ENCODE measurements at regions not wholly inside any gene's neighbourhood (a gene's known extent, or its start where the extent isn't known, plus 50 kb on each side); places are given as distances from the start of the nearest gene placed in this dataset.
"Not testable (repeated sequence)": the region's sequence is repeated elsewhere in the genome, so short reads cannot be mapped to it uniquely, and the experiment has no call there.

GRCh38 chr3:139199421-139200010, 144.3 kb upstream of the MRPS22 start:
- no peak for DNase-seq (ENCODE audit: low spot score)

DNA sequence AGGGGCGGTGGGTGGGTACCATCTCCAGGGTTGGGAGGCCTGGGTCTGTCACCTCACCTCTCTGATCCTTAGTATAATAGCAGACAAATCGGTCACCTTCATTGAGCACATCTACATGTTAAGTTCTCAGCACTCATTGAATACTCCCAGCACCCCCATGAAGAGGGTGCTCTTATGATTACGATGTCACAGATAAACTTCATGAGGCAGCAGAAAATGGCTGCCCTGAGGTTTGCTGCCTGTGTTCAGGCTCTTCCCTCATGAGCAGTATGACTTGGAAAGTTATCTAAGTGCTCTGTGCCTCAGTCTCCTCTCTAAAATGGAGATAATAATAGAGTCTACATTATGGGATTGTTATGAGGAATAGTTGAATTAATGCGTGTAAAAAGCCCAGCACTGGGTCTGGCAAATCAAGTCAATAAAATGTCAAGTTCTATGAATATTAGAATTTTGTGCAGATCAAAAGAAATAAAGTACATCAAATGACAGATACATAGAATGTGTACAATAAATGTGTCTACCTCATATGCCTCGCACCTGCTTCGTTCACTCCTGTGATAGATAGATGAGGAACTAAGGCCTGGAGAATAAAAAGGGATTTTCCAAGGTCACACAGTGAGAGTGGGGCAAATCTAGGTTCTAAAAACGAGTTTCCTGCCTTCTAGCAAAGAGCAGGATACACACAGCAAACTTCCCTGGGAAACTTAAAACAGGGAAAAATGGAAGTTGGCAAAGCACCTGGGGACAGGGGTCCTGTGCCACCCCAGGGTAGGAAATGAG, 142.2 kb upstream of the MRPS22 start:
- no peak for DNase-seq (ENCODE audit: low spot score)

DNA sequence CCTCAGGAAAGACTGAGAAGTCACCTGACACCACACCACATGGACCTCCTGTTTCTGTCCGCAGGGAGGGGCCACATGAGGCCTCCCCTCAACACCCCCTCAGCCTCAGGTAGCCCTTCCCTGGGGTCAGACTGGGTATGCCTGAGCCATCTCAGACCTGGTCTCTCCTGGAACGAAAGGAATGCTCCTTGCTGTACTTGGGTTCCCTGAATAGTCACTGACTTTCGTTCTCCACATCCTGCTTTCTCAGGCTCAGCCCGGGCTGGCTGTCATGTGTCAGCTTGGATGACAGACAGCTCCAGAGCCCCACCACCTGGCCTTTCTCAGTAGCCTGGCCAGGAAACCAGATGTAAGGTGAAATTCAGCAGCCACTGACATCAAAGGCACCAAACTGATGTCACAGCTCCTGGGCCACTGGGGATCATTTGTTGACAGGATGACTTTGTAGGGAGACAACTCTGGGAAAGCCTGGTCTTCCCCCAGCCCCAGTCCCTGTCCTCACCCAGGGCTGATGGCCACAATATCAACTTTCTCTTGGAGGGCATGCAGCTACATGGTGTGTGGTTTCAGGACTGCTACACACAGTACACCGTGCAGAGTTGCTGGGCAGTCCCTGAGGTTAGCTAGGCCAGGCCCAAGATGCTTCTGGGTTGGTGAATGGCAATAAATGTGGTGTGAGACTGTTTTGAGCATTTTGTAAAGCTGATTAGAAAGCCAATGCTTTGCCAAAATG, 141.4 kb upstream of the MRPS22 start:
- DNase-seq (ENCODE audit: low spot score) = no peak

GRCh38 chr3:139202959-139203349, 140.9 kb upstream of the MRPS22 start:
- no peak for DNase-seq (ENCODE audit: low spot score)

DNA sequence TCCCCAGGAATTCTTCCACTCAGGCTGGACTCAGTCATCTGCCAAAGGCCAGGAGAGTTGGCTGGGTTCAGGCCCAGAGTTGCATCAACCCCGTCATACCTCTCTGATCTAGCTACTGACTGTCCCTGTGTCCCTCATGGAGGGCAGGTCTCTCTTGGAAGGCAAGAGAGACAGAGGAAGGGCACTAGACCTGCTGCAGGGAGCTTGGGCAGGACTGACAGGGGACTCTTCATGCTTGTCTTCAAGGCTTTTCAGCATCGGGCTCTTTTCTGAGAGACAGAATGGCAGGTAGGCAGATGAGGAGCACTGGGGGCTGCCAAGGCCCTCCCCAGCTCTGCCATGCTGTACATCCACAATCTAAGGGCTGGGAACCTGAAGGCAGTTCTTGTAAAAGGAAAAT, 140.1 kb upstream of the MRPS22 start:
- no peak for DNase-seq (ENCODE audit: low spot score)

GRCh38 chr3:139204728-139205127, 139.1 kb upstream of the MRPS22 start:
- DNase-seq (ENCODE audit: low spot score) = no peak

GRCh38 chr3:139213936-139214335, 129.9 kb upstream of the MRPS22 start:
- no peak for DNase-seq (ENCODE audit: low spot score)

DNA sequence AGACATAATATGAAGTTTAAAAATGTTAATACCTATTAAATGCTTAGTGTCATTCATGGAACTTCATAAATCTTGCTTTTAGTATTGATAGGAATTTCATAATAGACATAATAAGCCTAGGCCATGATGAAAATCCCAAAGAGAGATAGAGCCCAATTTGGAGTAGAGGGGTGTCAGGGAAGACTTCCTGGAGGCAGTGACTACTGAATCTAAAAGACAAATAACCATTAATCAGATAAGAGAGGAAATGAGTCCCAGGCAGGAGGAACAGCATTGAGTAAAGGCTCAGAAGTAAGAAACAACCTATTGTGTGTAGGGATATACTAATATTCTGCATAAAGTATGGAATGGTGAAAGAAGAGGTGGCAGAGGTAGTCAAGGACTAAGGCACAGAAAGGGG, 126.9 kb upstream of the MRPS22 start:
- DNase-seq (ENCODE audit: low spot score) = no peak

- DNase-seq (ENCODE audit: low spot score) = no peak
Observed at GRCh38 chr3:139217633-139218032, 126.2 kb upstream of the MRPS22 start.

DNA sequence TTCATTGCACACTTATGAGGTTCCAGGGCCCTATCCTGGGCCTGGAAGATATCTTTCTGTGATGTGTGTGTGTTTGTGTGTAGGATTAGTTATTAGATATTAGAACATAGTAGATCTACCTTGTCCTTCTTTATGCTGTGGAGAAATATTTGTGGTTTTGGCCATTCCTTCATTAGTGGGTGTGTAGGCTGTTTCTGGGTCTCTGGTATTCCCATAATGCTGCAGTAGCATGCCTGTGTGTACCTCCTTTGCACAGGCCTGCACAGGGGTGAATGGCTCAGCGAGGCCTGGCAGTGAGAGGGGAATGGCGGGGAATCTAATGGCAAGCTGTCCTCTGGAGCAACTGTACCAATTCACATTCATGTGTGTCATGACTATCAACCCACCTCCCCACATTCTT, 125.8 kb upstream of the MRPS22 start:
- no peak for DNase-seq (ENCODE audit: low spot score)

GRCh38 chr3:139219463-139219862, 124.4 kb upstream of the MRPS22 start:
- no peak for DNase-seq (ENCODE audit: low spot score)

DNA sequence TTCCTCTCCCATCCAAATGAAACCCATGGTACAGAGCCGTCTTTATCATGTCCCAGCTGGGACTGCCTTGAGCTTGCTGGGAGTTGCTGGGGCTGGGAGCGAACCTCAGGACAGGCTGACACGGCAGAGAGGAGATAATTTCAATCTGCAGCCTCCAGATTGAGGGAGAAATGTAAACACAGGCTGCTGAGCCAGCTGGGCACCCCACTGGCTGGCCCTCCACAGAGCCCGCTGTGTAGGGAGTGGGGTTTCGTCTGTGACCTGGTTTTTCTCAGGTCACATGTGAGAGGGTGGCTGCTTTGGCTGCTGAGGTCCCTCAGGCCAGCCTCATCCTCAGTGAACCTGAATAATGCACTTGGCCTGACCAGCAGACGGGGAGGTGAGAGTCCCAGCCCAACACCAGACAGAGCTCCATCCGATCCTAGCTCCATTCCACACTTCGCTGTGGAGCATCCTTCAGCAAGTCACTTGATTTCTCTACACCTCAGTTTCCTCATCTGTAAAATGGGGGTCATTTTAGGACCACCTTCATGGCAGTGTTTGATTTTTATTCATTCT, 121.6 kb upstream of the MRPS22 start:
- no peak for DNase-seq (ENCODE audit: low spot score)

- DNase-seq (ENCODE audit: low spot score) = no peak
Observed at GRCh38 chr3:139225548-139225947, 118.3 kb upstream of the MRPS22 start.

GRCh38 chr3:139226731-139227130, 117.1 kb upstream of the MRPS22 start:
- no peak for DNase-seq (ENCODE audit: low spot score)

DNA sequence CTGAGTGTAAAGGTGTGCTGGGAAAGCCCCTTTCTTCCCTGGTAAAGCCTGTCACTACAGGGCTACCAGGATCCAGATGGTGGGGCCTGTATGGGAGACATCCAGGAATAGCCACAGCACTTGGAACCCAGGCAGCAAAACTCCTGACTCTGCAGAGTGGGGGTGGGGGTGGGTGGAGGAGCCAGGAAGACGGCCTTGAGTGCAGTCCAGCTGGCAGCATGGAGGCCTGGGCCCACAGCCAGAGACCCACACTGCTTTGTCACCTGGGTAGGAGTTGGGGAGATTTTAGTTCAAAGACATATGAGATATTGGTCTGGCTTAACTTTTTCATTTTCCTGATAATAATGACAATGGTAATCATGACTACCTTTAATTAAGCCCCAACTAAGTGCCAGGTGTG, 116.7 kb upstream of the MRPS22 start:
- DNase-seq (ENCODE audit: low spot score) = no peak

DNA sequence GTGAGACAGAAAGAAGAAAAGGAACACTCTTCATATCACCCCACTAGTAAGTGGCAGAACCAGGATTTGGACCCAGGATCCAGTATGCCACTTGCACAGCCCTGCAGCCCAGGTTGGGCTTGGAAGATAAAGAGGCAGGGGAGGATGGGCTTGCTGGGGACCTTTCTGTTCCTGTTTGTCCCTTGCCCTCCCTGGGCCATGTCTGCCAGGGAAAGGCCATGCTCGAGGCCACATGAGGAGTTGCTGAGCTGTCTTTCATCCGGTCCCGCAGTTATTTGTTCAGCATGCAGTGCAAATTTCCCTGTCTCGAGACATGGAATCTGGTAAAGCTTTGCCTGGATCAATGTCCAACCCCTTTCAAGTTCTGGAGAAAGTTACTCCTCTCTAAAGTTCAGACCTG, 116.0 kb upstream of the MRPS22 start:
- DNase-seq (ENCODE audit: low spot score) = no peak

DNA sequence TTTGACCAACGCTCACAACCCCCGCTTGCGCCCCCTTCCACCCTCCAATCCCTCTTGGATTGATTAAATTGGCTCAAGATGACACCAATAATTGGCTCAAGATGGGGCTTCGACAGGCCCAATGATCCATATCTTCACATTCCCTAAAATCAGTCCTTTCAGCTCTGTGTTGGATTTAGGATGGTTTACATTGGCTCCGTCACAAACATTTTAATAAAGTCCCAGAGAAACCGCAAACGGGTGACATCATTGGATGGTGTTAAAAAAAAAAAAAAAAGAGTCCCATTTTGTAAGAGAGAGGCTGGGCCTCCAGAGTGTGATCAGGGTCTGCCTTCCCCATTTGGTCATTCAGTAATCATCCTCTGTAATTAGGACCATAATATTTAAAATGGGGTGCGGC, 113.4 kb upstream of the MRPS22 start:
- no peak for DNase-seq (ENCODE audit: low spot score)

- no peak for DNase-seq (ENCODE audit: low spot score)
Observed at GRCh38 chr3:139231555-139232281, 112.1 kb upstream of the MRPS22 start.

DNA sequence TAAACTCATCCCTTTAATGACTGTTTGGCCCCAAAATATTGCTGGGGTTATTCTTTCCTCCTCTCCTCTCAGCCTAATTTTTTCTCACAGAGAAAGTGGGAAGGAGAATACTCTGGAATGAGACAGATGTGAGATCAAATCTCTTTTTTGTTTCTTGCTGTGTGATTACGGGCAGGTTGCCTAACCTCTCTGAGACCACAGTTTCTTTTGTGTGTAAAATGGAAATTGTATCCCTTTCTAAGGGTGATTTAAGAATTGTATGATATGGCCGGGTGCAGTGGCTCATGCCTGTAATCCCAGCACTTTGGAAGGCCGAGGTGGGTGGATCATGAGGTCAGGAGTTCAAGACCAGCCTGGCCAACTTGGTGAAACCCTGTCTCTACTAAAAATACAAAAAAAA, 111.5 kb upstream of the MRPS22 start:
- not testable (repeated sequence) for DNase-seq (ENCODE audit: low spot score)

DNA sequence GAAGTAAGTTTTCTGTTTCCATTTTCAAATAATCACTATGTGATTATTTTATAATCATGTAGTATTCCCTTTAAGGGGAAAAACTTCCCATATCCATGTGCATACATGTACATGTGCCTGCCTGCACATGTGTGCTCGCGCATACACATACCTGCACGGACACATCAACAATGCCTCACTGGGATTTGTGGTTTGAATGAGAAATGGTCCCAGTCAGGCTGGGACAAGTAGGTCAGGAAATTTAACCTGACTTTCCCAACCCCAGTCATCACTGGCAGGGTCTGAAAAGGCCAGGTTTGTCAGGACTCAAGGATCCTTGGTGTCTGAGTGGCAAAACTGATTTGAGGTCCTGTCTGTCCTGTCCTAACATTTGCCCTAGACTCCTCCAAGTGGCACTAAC, 109.3 kb upstream of the MRPS22 start:
- DNase-seq (ENCODE audit: low spot score) = no peak

- DNase-seq (ENCODE audit: low spot score) = no peak
Observed at GRCh38 chr3:139235192-139235591, 108.6 kb upstream of the MRPS22 start.

- DNase-seq (ENCODE audit: low spot score) = no peak
Observed at GRCh38 chr3:139236336-139236735, 107.5 kb upstream of the MRPS22 start.
